ENCODE measurements at regions not wholly inside any gene's neighbourhood (a gene's known extent, or its start where the extent isn't known, plus 50 kb on each side); places are given as distances from the start of the nearest gene placed in this dataset.
"Not testable (repeated sequence)": the region's sequence is repeated elsewhere in the genome, so short reads cannot be mapped to it uniquely, and the experiment has no call there.

DNA sequence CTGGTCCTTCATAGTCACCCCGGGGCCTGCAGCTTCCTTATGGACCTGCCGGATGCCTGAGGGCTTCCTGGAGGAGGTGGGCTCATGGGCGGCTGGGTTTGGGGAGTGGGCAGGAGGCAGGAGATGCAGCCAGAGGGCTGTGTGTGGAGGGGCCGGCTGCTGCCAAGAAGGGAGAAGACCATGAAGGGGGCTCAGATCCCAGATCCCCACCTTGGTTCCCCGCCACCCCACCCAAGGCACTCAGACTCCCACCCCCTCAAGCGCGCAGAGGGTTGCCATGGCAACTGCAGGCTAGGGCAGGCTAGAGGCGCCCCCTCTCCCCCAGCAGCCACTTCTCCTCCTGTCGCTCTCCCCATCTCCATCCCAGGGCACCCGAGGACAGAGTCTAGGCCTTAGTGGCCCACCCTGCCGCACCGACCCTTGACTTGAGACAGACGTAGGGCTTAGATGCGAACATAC lies 104.5 kb downstream of the CRLF3 start:
- H3K27ac ChIP-seq, result no peak overlapping the region
- H3K4me3 ChIP-seq (ENCODE audit: low read depth in 1 of 2, low read length in 1 of 2), result no peak overlapping the region
- H3K4me1 ChIP-seq (ENCODE audit: control insufficient read depth in 1 of 2, insufficient read depth in 1 of 2, low read depth in 1 of 2, low read length in 1 of 2), result peaks cover 4 to 13% of the 10 kb centered on the region in 2 experiments
- no peaks in the 10 kb centered on the region for H3K36me3 ChIP-seq
- no peaks in the 10 kb centered on the region for H3K27me3 ChIP-seq
- no peaks in the 10 kb centered on the region for H3K9me3 ChIP-seq
- TF ChIP-seq, protein P1, sequence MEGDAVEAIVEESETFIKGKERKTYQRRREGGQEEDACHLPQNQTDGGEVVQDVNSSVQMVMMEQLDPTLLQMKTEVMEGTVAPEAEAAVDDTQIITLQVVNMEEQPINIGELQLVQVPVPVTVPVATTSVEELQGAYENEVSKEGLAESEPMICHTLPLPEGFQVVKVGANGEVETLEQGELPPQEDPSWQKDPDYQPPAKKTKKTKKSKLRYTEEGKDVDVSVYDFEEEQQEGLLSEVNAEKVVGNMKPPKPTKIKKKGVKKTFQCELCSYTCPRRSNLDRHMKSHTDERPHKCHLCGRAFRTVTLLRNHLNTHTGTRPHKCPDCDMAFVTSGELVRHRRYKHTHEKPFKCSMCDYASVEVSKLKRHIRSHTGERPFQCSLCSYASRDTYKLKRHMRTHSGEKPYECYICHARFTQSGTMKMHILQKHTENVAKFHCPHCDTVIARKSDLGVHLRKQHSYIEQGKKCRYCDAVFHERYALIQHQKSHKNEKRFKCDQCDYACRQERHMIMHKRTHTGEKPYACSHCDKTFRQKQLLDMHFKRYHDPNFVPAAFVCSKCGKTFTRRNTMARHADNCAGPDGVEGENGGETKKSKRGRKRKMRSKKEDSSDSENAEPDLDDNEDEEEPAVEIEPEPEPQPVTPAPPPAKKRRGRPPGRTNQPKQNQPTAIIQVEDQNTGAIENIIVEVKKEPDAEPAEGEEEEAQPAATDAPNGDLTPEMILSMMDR (IDR thresholded peaks at IDR 0.05), result no peak

DNA sequence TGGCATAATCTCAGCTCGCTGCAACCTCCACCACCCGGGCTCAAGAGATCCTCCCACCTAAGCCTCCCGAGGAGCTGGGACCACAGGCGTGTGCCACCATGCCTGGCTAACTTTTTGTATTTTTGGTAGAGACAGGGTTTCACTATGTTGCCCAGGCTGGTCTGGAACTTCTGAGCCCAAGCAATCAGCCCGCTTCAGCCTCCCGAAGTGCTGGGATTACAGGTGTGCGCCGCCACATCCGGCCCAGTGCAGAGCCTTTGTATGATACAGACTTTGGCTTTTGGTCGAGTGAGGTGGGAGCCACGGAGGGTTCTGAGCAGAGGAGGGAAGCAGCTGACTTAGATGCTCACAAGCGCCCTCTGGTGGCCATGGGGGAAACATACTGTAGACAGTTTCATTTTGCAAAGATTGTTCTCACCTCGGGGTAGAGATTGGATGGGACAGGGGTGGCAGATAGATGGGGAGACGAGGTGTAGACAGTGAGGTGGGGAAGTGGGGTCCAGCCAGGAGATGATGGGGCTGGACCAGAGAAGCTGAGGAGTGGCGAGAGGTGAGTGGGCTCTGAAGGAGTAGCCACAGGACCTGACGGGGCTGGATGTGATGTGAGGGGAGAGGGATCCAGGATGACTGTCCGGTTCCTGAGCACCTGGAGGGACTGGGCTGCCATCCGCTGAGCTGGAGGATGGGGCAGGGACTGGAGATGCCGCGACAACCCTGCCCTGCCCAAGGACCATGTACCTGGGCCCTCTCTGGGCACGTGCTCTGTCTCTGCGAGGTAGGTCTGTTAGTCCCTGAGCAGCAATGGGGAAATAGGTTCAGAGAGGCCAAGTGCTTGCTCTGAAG lies 105.1 kb downstream of the CRLF3 start:
- not testable (repeated sequence) for H3K4me3 ChIP-seq (ENCODE audit: low read depth in 1 of 2, low read length in 1 of 2); H3K36me3 ChIP-seq; H3K27ac ChIP-seq; H3K9me3 ChIP-seq; H3K27me3 ChIP-seq
- TF ChIP-seq, protein P1 (IDR thresholded peaks at IDR 0.05), result peak; percentile 84
- peaks cover 4 to 11% of the 10 kb centered on the region in 2 experiments for H3K4me1 ChIP-seq (ENCODE audit: control insufficient read depth in 1 of 2, insufficient read depth in 1 of 2, low read depth in 1 of 2, low read length in 1 of 2)

DNA sequence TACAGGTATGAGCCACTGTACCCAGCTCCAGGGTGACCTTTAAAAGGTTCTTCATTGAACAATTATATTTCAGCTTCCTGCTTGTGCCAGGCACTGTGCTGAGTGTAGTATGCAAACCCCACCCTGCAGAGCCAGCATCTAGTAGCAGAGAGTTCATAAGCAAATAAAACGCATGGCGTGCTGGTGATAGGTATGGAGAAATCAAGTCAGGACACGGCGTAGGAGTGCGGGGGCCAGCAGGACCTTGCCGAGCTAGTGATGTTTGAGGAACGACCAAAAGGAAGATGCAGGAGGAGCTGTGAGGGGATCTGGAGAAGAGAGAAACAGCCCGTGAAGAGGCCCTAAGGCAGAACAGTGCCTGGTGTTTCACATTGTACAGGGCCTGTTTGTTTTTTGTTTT lies 105.8 kb downstream of the CRLF3 start:
- H3K9me3 ChIP-seq; H3K27ac ChIP-seq; H3K4me1 ChIP-seq (ENCODE audit: control insufficient read depth in 1 of 2, insufficient read depth in 1 of 2, low read depth in 1 of 2, low read length in 1 of 2); H3K36me3 ChIP-seq; H3K4me3 ChIP-seq (ENCODE audit: low read depth in 1 of 2, low read length in 1 of 2); H3K27me3 ChIP-seq: not testable (repeated sequence)

DNA sequence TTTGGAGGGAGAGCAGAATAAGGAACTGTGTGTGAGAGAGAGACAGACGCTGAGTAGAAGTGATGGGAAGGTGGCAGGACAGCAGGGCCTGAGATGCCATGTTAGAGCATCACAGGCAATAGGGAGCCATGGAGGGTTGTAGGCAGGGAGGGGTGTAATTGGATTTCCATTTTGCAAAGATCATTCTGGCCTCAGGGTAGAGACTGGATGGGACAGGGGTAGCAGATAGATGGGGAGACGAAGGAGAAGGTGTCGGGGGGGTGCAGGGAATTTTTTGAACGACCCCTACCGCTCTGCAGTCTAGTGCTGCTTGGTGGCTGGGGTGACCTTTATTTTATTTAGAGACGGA lies 106.4 kb downstream of the CRLF3 start:
- not testable (repeated sequence) for H3K4me3 ChIP-seq (ENCODE audit: low read depth in 1 of 2, low read length in 1 of 2); H3K27me3 ChIP-seq; H3K4me1 ChIP-seq (ENCODE audit: control insufficient read depth in 1 of 2, insufficient read depth in 1 of 2, low read depth in 1 of 2, low read length in 1 of 2)

DNA sequence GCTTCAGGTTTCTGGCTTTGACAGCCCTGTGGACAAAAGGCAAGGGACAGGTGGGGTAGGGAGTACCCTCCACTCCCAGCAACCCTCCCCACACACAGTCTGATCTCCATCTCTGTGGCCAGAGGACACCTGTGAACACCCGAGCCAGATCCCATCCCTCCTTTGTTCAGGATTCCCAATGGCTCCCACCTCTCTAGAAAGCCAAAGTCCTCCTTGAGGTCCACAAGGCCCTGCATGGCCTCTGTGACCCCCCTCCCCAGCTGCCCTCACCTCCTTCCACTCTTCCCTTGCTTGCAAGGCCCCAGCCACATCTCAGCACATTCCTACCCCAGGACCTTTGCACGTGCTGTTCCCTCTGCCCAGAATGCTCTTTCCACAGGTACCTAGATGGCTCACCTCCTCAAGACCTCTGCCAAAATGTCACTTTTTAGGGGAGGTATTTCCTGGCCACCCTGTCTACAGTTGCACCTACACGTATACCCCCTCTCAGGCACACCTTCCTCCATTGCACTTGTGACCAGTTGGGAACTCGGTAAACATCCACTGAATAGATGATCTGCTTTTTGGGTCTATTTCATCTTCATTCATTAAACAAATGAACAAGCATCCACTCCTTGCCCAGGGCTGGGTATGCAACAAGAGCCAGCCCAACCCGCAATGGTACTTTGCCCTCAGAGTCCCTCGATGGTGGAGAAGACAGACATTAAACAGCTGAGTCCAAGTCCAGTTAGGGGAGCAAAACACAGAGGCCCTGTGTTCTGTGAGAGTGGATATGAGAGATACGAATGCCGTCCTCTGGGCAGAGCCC lies 107.0 kb downstream of the CRLF3 start:
- TF ChIP-seq, protein P1 (IDR thresholded peaks at IDR 0.05), result no peak
- Histone ChIP-seq H3K36me3 (no peaks in the 10 kb centered on the region), H3K27ac (no peak overlapping the region), H3K9me3 (no peaks in the 10 kb centered on the region), H3K4me3 (ENCODE audit: low read depth in 1 of 2, low read length in 1 of 2) (no peak overlapping the region), H3K4me1 (ENCODE audit: control insufficient read depth in 1 of 2, insufficient read depth in 1 of 2, low read depth in 1 of 2, low read length in 1 of 2) (peaks cover 0 to 8% of the 10 kb centered on the region in 2 experiments), H3K27me3 (no peaks in the 10 kb centered on the region)

More for the DNA sequence above, 106.4 kb downstream of the CRLF3 start:
- H3K9me3 ChIP-seq, H3K27ac ChIP-seq, H3K36me3 ChIP-seq: not testable (repeated sequence)

DNA sequence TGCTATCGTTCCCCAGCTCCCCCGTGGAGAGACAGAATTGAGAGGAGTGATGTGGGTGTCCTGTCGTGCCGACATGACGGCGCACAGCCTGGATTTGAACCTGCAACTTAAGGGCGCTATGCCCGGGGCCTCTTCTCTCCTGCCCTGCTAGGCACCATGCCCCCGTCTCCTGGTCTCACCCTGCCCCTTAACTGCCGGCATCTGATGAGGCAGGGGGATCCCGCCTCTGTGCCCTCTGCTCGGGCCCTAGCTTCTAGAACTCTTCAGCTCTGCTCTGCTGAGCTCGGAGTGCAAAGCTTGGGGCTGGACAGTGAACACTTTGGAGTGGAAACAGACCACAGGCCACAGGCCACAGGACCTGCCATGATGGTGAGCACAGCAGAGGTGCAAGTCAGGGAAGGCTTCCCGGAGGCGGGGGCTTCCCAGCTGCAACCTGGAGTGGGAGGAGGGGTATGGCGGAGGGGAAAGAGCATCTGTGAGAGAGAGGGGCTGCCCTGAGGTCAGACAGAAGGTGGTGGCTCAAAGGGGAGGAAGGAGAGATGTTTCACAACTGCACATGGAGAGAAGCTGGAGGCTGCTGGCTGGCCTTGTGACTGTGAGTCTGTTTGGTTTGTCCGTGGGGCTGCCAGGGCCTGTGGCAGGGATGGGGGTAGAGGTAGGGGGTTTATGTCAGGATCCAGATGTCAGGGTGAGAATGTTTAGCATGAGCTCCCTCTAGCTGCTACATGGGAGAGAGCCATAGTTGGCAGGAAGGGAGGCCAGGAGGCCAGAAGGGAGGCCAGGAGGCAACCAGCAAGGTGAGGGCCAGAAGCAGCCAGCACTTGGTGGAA lies 107.8 kb downstream of the CRLF3 start:
- no peaks in the 10 kb centered on the region for H3K27me3 ChIP-seq
- H3K27ac ChIP-seq, result no peak overlapping the region
- peaks cover 0 to 8% of the 10 kb centered on the region in 2 experiments for H3K4me1 ChIP-seq (ENCODE audit: control insufficient read depth in 1 of 2, insufficient read depth in 1 of 2, low read depth in 1 of 2, low read length in 1 of 2)
- H3K36me3 ChIP-seq, result no peaks in the 10 kb centered on the region
- H3K9me3 ChIP-seq, result no peaks in the 10 kb centered on the region
- H3K4me3 ChIP-seq (ENCODE audit: low read depth in 1 of 2, low read length in 1 of 2), result no peak overlapping the region
- TF ChIP-seq, protein P1 (IDR thresholded peaks at IDR 0.05), result no peak
